ENCODE measurements at regions not wholly inside any gene's neighbourhood (a gene's known extent, or its start where the extent isn't known, plus 50 kb on each side); places are given as distances from the start of the nearest gene placed in this dataset.
A peak's percentile ranks its signal among the peaks of the same experiment; 100 is the strongest.

DNA sequence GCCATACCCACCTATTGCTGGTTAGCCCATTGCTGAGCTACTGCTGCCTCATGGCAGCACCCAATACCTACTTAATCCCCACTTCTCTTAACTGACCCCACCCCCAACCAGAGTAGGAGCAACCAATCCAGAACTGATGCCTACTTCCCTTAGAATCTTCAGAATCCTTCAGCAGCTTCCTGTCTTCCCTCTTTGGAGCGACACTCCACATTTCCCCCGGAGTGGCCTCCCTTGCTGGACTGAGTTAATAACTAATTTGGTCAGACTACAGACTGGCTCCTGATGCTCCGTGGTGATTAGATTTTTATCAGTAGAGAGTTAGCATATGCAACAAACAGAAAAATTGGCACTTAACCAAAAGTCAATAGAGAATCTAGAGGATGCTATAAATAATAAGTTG, 51.2 kb upstream of the UBR2 start:
- H3K4me1 ChIP-seq (ENCODE audit: control insufficient read depth, insufficient read depth, low read length): peaks cover 4% of the 10 kb centered on the region
- no CpG with 5 or more reads among the region's 3 CpGs for WGBS (ENCODE audit: insufficient coverage)
- no peaks in the 10 kb centered on the region for H3K9me3 ChIP-seq (replicated peaks; ENCODE audit: control insufficient read depth, low read depth, low read length)
- no peak overlapping the region for H3K4me3 ChIP-seq (ENCODE audit: low read length)
- no peaks in the 10 kb centered on the region for H3K36me3 ChIP-seq (ENCODE audit: control insufficient read depth, insufficient read depth, low read length)
- no peaks in the 10 kb centered on the region for H3K27me3 ChIP-seq (ENCODE audit: control insufficient read depth, insufficient read depth, low read length)
- no peak overlapping the region for H3K27ac ChIP-seq (ENCODE audit: low read length)
- DNase-seq: peak; percentile 18

DNA sequence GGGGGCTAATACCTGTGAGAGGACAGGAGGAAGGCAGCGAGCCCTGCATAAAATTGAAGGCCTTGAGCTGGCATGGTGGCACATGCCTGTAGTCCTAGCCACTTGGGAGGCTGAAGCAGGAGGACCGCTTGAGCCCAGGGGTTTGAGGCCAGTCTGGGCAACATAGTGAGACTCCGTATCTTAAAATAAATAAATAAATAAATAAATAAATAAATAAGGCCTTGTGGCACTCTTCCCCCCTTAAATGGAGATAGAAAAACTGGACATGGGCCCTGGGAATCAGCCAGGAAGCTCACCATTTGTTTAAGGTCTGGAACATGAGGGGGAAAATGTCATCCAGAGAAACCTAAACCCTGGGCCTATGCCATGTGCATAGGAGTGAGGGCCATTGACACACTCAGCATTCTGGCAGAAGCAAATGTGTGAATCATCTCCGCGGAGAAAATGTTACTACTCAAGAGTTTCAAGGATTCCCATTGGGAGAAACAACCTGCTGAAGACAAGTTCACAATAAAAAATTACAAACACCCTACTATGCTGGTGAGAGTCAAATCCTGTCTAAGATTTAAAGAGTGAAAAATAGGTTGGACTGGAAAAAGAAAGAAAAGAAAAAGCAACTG, 51.9 kb upstream of the UBR2 start:
- peak; percentile 15 for DNase-seq
- no peaks in the 10 kb centered on the region for H3K9me3 ChIP-seq (replicated peaks; ENCODE audit: control insufficient read depth, low read depth, low read length)
- no peaks in the 10 kb centered on the region for H3K36me3 ChIP-seq (ENCODE audit: control insufficient read depth, insufficient read depth, low read length)
- H3K27me3 ChIP-seq (ENCODE audit: control insufficient read depth, insufficient read depth, low read length): no peaks in the 10 kb centered on the region
- peaks cover 4% of the 10 kb centered on the region for H3K4me1 ChIP-seq (ENCODE audit: control insufficient read depth, insufficient read depth, low read length)
- no peak overlapping the region for H3K27ac ChIP-seq (ENCODE audit: low read length)
- H3K4me3 ChIP-seq (ENCODE audit: low read length): no peak overlapping the region
- WGBS (ENCODE audit: insufficient coverage): 100% methylated on average over 1 of the region's 5 CpGs

DNA sequence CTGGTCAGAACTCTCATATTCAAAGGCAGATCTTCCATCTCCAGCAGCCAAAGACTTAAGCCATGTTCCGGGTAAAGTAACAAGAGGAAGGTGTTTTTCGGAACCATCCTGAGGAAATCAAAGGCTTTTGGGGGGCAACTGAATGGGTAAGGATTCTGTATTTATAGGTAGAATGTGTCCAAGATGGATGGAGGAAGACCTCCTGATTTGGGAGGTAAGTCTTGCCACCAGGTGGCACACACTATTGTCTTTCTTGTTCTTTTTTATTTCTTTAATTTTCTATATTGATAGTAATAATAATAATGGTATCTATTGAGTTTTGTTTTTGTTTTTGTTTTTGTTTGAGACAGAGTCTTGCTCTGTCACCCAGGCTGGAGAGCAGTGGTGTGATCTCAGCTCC, 53.0 kb upstream of the UBR2 start:
- Histone ChIP-seq H3K27me3 (ENCODE audit: control insufficient read depth, insufficient read depth, low read length) (no peaks in the 10 kb centered on the region), H3K27ac (ENCODE audit: low read length) (no peak overlapping the region), H3K4me3 (ENCODE audit: low read length) (no peak overlapping the region), H3K4me1 (ENCODE audit: control insufficient read depth, insufficient read depth, low read length) (peaks cover 4% of the 10 kb centered on the region), H3K36me3 (ENCODE audit: control insufficient read depth, insufficient read depth, low read length) (no peaks in the 10 kb centered on the region), H3K9me3 (replicated peaks; ENCODE audit: control insufficient read depth, low read depth, low read length) (no peaks in the 10 kb centered on the region)
- DNase-seq: no peak
- WGBS (ENCODE audit: insufficient coverage): 80% methylated on average over 2 of the region's 2 CpGs

DNA sequence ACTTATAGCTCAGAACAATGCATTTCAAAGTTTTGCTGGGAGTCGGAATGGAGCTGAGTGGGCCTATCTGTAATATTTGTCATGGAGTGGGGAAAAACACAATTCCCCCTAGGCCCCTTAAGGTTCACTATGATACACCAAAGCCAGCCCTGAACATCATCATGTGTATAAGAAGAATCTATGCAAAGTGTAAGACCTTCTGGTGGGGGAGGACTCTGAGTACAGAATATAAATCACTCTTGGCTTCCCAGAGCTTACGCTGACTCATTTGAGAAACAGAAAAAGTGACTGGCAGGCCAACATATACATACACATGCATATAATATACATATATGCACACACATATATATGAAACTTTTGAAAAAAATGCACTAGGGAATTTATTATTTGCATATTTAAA, 54.1 kb upstream of the UBR2 start:
- WGBS (ENCODE audit: insufficient coverage): no CpG with 5 or more reads among the region's 2 CpGs
- Histone ChIP-seq H3K36me3 (ENCODE audit: control insufficient read depth, insufficient read depth, low read length) (no peaks in the 10 kb centered on the region), H3K9me3 (replicated peaks; ENCODE audit: control insufficient read depth, low read depth, low read length) (no peaks in the 10 kb centered on the region), H3K27me3 (ENCODE audit: control insufficient read depth, insufficient read depth, low read length) (no peaks in the 10 kb centered on the region), H3K4me1 (ENCODE audit: control insufficient read depth, insufficient read depth, low read length) (peaks cover 4% of the 10 kb centered on the region), H3K27ac (ENCODE audit: low read length) (no peak overlapping the region), H3K4me3 (ENCODE audit: low read length) (no peak overlapping the region)
- DNase-seq: no peak

DNA sequence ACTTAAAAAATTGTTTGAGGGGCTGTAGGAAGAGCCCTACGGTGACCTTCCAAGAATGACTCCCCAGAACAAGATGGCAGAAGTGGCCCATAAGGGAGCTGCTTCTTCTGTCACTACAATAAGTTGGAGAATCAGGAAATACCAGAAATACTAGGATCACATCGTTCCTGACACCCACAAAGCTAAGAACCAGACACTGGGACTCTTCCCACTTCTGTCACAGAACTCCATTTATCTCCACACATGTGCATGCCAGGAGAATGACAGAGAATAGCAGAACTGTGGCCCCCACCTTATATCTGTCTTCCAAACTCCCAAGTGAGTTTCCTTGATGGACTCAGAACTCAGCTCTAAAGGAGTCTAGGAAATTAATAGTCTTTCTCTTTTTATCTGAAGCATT, 54.6 kb upstream of the UBR2 start:
- Histone ChIP-seq H3K27ac (ENCODE audit: low read length) (no peak overlapping the region), H3K9me3 (replicated peaks; ENCODE audit: control insufficient read depth, low read depth, low read length) (no peaks in the 10 kb centered on the region), H3K27me3 (ENCODE audit: control insufficient read depth, insufficient read depth, low read length) (no peaks in the 10 kb centered on the region), H3K4me1 (ENCODE audit: control insufficient read depth, insufficient read depth, low read length) (peaks cover 4% of the 10 kb centered on the region), H3K36me3 (ENCODE audit: control insufficient read depth, insufficient read depth, low read length) (no peaks in the 10 kb centered on the region), H3K4me3 (ENCODE audit: low read length) (no peak overlapping the region)
- WGBS (ENCODE audit: insufficient coverage): 70% methylated on average over 2 of the region's 2 CpGs
- no peak for DNase-seq

DNA sequence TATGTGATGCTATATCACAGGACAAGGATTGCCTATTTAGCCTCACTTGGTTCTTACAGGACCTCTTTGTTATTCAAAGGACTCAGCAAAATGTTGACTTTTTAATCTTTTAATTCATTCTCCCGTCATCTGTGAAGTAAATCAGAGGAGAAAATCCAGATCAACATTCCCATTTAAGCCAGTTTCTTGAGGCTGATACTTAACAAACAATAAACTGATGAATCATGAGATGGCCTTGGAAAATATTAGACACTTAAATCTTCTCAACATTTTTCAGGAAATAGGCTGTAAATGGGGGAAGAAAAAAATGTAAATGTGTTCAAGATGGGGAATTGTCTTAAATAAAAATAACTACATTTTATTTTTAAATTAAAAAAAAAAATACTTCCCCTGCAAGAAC, 55.9 kb upstream of the UBR2 start:
- no CpG with 5 or more reads among the region's 1 CpG for WGBS (ENCODE audit: insufficient coverage)
- Histone ChIP-seq H3K27me3 (ENCODE audit: control insufficient read depth, insufficient read depth, low read length) (no peaks in the 10 kb centered on the region), H3K9me3 (replicated peaks; ENCODE audit: control insufficient read depth, low read depth, low read length) (no peaks in the 10 kb centered on the region), H3K36me3 (ENCODE audit: control insufficient read depth, insufficient read depth, low read length) (no peaks in the 10 kb centered on the region), H3K4me1 (ENCODE audit: control insufficient read depth, insufficient read depth, low read length) (peaks cover 4% of the 10 kb centered on the region), H3K27ac (ENCODE audit: low read length) (no peak overlapping the region), H3K4me3 (ENCODE audit: low read length) (no peak overlapping the region)
- peak; percentile 78 for DNase-seq

DNA sequence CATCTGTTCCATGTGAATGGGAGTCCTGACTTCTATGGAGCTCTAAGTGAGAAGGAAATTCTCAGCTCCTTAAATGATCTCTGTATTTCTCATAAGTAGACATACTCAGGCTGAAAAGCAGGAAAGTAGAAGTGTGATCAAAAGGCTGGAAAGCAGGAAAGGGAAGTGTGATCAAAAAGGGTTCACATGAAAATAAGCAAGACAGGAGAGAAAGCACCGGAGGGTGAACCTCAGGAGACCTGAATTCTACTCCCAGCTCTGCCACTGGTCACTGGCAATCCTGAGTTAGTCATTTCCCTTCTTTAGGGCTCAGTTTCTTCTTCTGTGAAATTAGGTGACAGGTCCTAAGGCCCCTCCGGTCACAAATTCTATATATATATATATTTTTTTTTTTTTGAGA, 55.5 kb upstream of the TRERF1 start:
- Histone ChIP-seq H3K9me3 (replicated peaks; ENCODE audit: control insufficient read depth, low read depth, low read length) (no peaks in the 10 kb centered on the region), H3K4me1 (ENCODE audit: control insufficient read depth, insufficient read depth, low read length) (no peaks in the 10 kb centered on the region), H3K4me3 (ENCODE audit: low read length) (no peak overlapping the region), H3K27ac (ENCODE audit: low read length) (no peak overlapping the region), H3K36me3 (ENCODE audit: control insufficient read depth, insufficient read depth, low read length) (no peaks in the 10 kb centered on the region), H3K27me3 (ENCODE audit: control insufficient read depth, insufficient read depth, low read length) (no peaks in the 10 kb centered on the region)
- WGBS (ENCODE audit: insufficient coverage): 0% methylated on average over 1 of the region's 2 CpGs
- no peak for DNase-seq

DNA sequence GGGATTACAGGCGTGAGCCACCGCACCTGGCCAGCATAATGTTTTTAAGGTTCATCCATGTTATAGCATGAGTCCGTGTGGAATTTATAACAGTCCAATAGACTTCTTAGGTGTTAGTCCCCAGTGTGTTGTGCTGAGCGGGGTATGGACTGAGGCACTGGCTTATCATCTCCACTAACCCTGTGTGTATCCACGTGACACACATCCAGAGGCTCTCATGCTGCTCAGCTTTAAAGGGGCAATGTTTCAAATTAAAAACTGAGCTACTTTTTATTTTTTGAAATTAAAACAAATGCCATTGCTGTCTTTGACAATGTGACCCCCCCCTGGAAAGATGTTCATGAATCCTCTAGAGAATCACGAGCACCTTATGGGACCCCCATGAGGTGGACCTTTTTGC, 54.3 kb upstream of the TRERF1 start:
- no peaks in the 10 kb centered on the region for H3K27me3 ChIP-seq (ENCODE audit: control insufficient read depth, insufficient read depth, low read length)
- 100% methylated on average over 1 of the region's 6 CpGs for WGBS (ENCODE audit: insufficient coverage)
- H3K4me1 ChIP-seq (ENCODE audit: control insufficient read depth, insufficient read depth, low read length): no peaks in the 10 kb centered on the region
- no peak overlapping the region for H3K27ac ChIP-seq (ENCODE audit: low read length)
- DNase-seq: no peak
- no peak overlapping the region for H3K4me3 ChIP-seq (ENCODE audit: low read length)
- no peaks in the 10 kb centered on the region for H3K9me3 ChIP-seq (replicated peaks; ENCODE audit: control insufficient read depth, low read depth, low read length)
- H3K36me3 ChIP-seq (ENCODE audit: control insufficient read depth, insufficient read depth, low read length): no peaks in the 10 kb centered on the region

DNA sequence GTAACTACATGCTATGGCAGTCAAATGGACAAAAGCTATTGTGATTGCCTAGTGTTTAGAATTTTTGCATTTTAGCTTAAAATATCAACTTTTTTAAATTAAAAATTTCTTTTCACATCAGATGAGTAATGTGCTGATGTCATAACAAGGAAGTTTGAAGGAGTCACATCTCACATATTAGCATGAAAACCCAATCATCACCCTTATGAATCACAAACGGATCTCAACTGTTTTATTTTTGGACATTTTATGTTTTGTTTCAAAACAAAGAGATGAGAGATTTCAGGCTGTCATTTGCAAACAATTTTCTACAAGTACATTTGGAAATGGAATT, 53.6 kb upstream of the TRERF1 start:
- no peak overlapping the region for H3K4me3 ChIP-seq (ENCODE audit: low read length)
- no peaks in the 10 kb centered on the region for H3K27me3 ChIP-seq (ENCODE audit: control insufficient read depth, insufficient read depth, low read length)
- H3K9me3 ChIP-seq (replicated peaks; ENCODE audit: control insufficient read depth, low read depth, low read length): no peaks in the 10 kb centered on the region
- H3K4me1 ChIP-seq (ENCODE audit: control insufficient read depth, insufficient read depth, low read length): no peaks in the 10 kb centered on the region
- no peaks in the 10 kb centered on the region for H3K36me3 ChIP-seq (ENCODE audit: control insufficient read depth, insufficient read depth, low read length)
- DNase-seq: no peak
- H3K27ac ChIP-seq (ENCODE audit: low read length): no peak overlapping the region
- no CpG with 5 or more reads among the region's 1 CpG for WGBS (ENCODE audit: insufficient coverage)

DNA sequence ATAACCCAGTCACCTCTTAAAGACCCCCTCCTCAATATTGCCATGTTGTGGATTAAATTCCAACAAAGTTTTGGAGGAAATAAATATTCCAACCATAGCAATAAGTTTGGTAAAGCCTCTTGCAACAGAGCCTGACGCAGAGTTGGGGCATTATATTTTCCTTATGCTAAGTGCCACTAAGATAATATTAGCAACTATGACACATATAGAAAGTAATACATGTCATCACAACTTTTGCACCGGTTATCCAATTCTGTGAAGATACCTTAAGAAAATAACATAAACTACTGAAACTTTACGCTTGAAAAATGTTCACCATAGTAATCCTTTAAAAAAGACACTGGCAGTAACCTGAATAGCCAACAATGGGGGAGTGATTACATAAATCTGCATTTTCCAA, 52.2 kb upstream of the TRERF1 start:
- Histone ChIP-seq H3K27ac (ENCODE audit: low read length) (no peak overlapping the region), H3K9me3 (replicated peaks; ENCODE audit: control insufficient read depth, low read depth, low read length) (no peaks in the 10 kb centered on the region), H3K4me3 (ENCODE audit: low read length) (no peak overlapping the region), H3K36me3 (ENCODE audit: control insufficient read depth, insufficient read depth, low read length) (no peaks in the 10 kb centered on the region), H3K27me3 (ENCODE audit: control insufficient read depth, insufficient read depth, low read length) (no peaks in the 10 kb centered on the region), H3K4me1 (ENCODE audit: control insufficient read depth, insufficient read depth, low read length) (no peaks in the 10 kb centered on the region)
- no peak for DNase-seq
- WGBS (ENCODE audit: insufficient coverage): no CpG with 5 or more reads among the region's 3 CpGs

DNA sequence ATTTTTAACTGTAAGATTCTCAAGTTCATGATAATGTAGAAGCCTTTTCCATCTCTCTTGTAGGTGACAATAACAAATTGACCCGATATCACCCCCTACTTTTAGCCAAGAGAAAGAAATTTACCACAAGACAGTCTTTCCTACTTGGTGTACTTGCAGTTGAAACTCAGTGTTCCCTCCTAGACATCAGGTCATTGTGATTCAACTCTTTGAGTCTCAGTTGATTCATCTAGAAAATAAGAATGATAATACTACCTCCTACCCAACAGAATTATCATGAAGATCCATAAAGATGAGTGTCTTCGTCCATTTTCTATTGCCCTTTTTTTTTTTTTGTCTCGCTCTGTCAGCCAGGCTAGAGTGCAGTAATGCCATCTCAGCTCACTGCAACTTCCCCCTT, 51.3 kb upstream of the TRERF1 start:
- no peak overlapping the region for H3K4me3 ChIP-seq (ENCODE audit: low read length)
- no peak for DNase-seq
- H3K27me3 ChIP-seq (ENCODE audit: control insufficient read depth, insufficient read depth, low read length): no peaks in the 10 kb centered on the region
- H3K9me3 ChIP-seq (replicated peaks; ENCODE audit: control insufficient read depth, low read depth, low read length): no peaks in the 10 kb centered on the region
- H3K36me3 ChIP-seq (ENCODE audit: control insufficient read depth, insufficient read depth, low read length): no peaks in the 10 kb centered on the region
- H3K27ac ChIP-seq (ENCODE audit: low read length): no peak overlapping the region
- 57% methylated on average over 1 of the region's 3 CpGs for WGBS (ENCODE audit: insufficient coverage)
- H3K4me1 ChIP-seq (ENCODE audit: control insufficient read depth, insufficient read depth, low read length): no peaks in the 10 kb centered on the region
